HCEC 1CT (cell line): ENCODE measurements at regions not wholly inside any gene's neighbourhood (a gene's known extent, or its start where the extent isn't known, plus 50 kb on each side); places are given as distances from the start of the nearest gene placed in this dataset.
"Not testable (repeated sequence)": the region's sequence is repeated elsewhere in the genome, so short reads cannot be mapped to it uniquely, and the experiment has no call there.

ENCODE experiments used
- DNase-seq: peaks from one replicate; pipeline ENCODE4 v3.0.0-alpha.2; 2017

GRCh38 chr4:81314196-81314896, 99.3 kb upstream of the PRKG2 start:
- DNase-seq, result peak; percentile 63

- DNase-seq, result no peak
These were observed 93.0 kb upstream of the PRKG2 start for GRCh38 chr4:81307991-81308390.

- no peak for DNase-seq
These were observed 89.8 kb upstream of the PRKG2 start for GRCh38 chr4:81304871-81305270.

GRCh38 chr4:81300352-81300751, 85.3 kb upstream of the PRKG2 start:
- not testable (repeated sequence) for DNase-seq

- DNase-seq, result no peak
These were observed 75.8 kb upstream of the PRKG2 start for GRCh38 chr4:81290813-81291212.

GRCh38 chr4:81287101-81287500, 72.1 kb upstream of the PRKG2 start:
- no peak for DNase-seq

- DNase-seq, result no peak
These were observed 67.1 kb upstream of the PRKG2 start for GRCh38 chr4:81282131-81282530.

- no peak for DNase-seq
These were observed 59.4 kb upstream of the PRKG2 start for GRCh38 chr4:81274460-81274859.

GRCh38 chr4:81272671-81273070, 57.6 kb upstream of the PRKG2 start:
- no peak for DNase-seq
